GM23338 (cell line): ENCODE measurements at regions not wholly inside any gene's neighbourhood (a gene's known extent, or its start where the extent isn't known, plus 50 kb on each side); places are given as distances from the start of the nearest gene placed in this dataset.

ENCODE experiments used
- ATAC-seq: fragments of 200-7000 bp; cut with Tn5 transposase; 3 replicates; pipeline ENCODE4 v1.9.1; 2020
- DNase-seq: peaks from one replicate; pipeline ENCODE4 v3.0.0-alpha.2; 2015; ENCODE audit warnings: low spot score
- H2AFZ ChIP-seq: fragments of 200-600 bp; sonication (generic); 2 replicates; pipeline ENCODE4 v1.8.0; 2016; ENCODE audit warnings: antibody characterized with exemption, mild to moderate bottlenecking, moderate library complexity
- H3F3A ChIP-seq: fragments of 200-600 bp; sonication (generic); replicated peaks from 2 replicates; pipeline ENCODE4 v1.8.0; 2017; ENCODE audit warnings: antibody characterized with exemption, mixed run types, low read depth
- H3K27ac ChIP-seq: fragments of 200-600 bp; sonication (generic); 2 replicates; pipeline ENCODE4 v1.6.1; 2016; ENCODE audit warnings: low read depth
- H3K27me3 ChIP-seq: fragments of 200-600 bp; sonication (generic); 2 replicates; pipeline ENCODE4 v1.8.0; 2016; ENCODE audit warnings: mild to moderate bottlenecking, mixed run types, moderate library complexity; ENCODE audit not compliant: insufficient read depth
- H3K36me3 ChIP-seq: fragments of 200-600 bp; sonication (generic); 2 replicates; pipeline ENCODE4 v1.8.0; 2016; ENCODE audit warnings: mild to moderate bottlenecking; ENCODE audit not compliant: insufficient read depth
- H3K4me1 ChIP-seq: fragments of 200-600 bp; sonication (generic); 2 replicates; pipeline ENCODE4 v1.8.0; 2016; ENCODE audit warnings: mild to moderate bottlenecking, moderate library complexity; ENCODE audit not compliant: insufficient read depth
- H3K4me2 ChIP-seq: fragments of 200-600 bp; sonication (generic); 2 replicates; pipeline ENCODE4 v1.7.1; 2017; ENCODE audit warnings: mixed run types
- H3K4me3 ChIP-seq: fragments of 200-600 bp; sonication (generic); 2 replicates; pipeline ENCODE4 v1.6.1; 2016; ENCODE audit warnings: mixed run types
- H3K79me2 ChIP-seq: fragments of 200-600 bp; sonication (generic); replicated peaks from 2 replicates; pipeline ENCODE4 v1.8.0; 2017; ENCODE audit warnings: mild to moderate bottlenecking; ENCODE audit not compliant: insufficient read depth
- H3K9me2 ChIP-seq: fragments of 200-600 bp; sonication (generic); 2 replicates; pipeline ENCODE4 v1.8.0; 2017; ENCODE audit not compliant: insufficient read depth
- H4K20me1 ChIP-seq: fragments of 200-600 bp; sonication (generic); replicated peaks from 2 replicates; pipeline ENCODE4 v1.8.0; 2017; ENCODE audit warnings: mild to moderate bottlenecking; ENCODE audit not compliant: insufficient read depth
- H3K27ac Mint-ChIP-seq: 2 replicates; pipeline ENCODE4 v1.8.0; 2020; ENCODE audit warnings: inconsistent platforms, mild to moderate bottlenecking, moderate library complexity, mixed read lengths
- H3K27me3 Mint-ChIP-seq: 3 replicates; pipeline ENCODE4 v1.8.0; 2022; ENCODE audit warnings: low read depth, mild to moderate bottlenecking, moderate library complexity, mixed read lengths, inconsistent platforms; ENCODE audit not compliant: insufficient read depth, poor library complexity
- H3K36me3 Mint-ChIP-seq: 3 replicates; pipeline ENCODE4 v1.8.0; 2021; ENCODE audit warnings: low read depth, mild to moderate bottlenecking, inconsistent platforms, moderate library complexity, mixed read lengths
- H3K4me1 Mint-ChIP-seq: 3 replicates; pipeline ENCODE4 v1.8.0; 2020; ENCODE audit warnings: mild to moderate bottlenecking, inconsistent platforms, mixed read lengths
- H3K4me3 Mint-ChIP-seq: 3 replicates; pipeline ENCODE4 v1.8.0; 2021; ENCODE audit warnings: moderate library complexity, mild to moderate bottlenecking, inconsistent platforms, mixed read lengths
- H3K9me3 Mint-ChIP-seq: 3 replicates; pipeline ENCODE4 v1.8.0; 2020; ENCODE audit warnings: moderate library complexity, mild to moderate bottlenecking, inconsistent platforms, mixed read lengths
- JUNB ChIP-seq: IDR thresholded peaks from one replicate; pipeline ENCODE4 v1.6.1; 2016; ENCODE audit warnings: antibody characterized with exemption; ENCODE audit not compliant: unreplicated experiment
- ZNF462 ChIP-seq: fragments of 250-450 bp; sonication (Bioruptor Pico); IDR thresholded peaks from 2 replicates; pipeline ENCODE4 v1.5.0; 2020; ENCODE audit warnings: mild to moderate bottlenecking, moderate library complexity
- TF ChIP-seq, protein P1 (sequence below), 2 experiments: fragments of 200-600 bp in 1 of 2; sonication (generic) in 1 of 2; conservative IDR thresholded peaks; 2 replicates each; pipeline versions ENCODE4 v1.5.1 to v1.6.1; 2016 to 2017; ENCODE audit warnings: antibody characterized with exemption in 2 of 2, low read depth in 2 of 2, mild to moderate bottlenecking in 2 of 2, moderate library complexity in 1 of 2

DNA sequence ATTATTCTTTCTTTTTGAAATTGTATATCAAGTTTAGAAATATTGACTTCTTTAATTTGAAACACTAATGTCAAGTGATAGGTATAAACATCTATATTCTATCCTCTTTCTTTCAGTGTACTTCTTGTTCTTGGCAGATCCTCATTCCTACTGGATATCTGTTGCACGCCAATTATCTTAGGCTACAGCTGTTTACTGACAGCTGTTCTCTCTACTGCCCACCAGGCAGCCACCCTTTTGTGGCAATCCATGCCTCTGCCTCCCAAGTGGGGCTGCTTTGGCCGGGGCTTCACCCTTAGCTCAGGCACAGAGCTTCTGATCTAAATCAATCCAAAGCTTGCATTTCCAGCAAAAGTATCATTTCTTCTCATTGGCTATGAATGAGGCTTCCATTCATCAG, 50.6 kb upstream of the ITSN2 start (continued):
- TF ChIP-seq ZNF462 (CRISPR knock-in tag) = no peak

- no peak overlapping the region for H3K4me3 Mint-ChIP-seq
- H2AFZ ChIP-seq = no peak overlapping the region
- TF ChIP-seq, protein P1, sequence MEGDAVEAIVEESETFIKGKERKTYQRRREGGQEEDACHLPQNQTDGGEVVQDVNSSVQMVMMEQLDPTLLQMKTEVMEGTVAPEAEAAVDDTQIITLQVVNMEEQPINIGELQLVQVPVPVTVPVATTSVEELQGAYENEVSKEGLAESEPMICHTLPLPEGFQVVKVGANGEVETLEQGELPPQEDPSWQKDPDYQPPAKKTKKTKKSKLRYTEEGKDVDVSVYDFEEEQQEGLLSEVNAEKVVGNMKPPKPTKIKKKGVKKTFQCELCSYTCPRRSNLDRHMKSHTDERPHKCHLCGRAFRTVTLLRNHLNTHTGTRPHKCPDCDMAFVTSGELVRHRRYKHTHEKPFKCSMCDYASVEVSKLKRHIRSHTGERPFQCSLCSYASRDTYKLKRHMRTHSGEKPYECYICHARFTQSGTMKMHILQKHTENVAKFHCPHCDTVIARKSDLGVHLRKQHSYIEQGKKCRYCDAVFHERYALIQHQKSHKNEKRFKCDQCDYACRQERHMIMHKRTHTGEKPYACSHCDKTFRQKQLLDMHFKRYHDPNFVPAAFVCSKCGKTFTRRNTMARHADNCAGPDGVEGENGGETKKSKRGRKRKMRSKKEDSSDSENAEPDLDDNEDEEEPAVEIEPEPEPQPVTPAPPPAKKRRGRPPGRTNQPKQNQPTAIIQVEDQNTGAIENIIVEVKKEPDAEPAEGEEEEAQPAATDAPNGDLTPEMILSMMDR (conservative IDR thresholded peaks at IDR 0.05; ENCODE audit: low read depth in 2 of 2) = peak; percentile 93 to 95
- TF ChIP-seq JUNB = no peak
- no peaks in the 10 kb centered on the region for H3K36me3 ChIP-seq
- H3K4me1 Mint-ChIP-seq = peaks cover 6% of the 10 kb centered on the region
- H3K9me2 ChIP-seq = no peaks in the 10 kb centered on the region
- no peaks in the 10 kb centered on the region for H3K79me2 ChIP-seq
- 0 out of 2 replicates have a peak, but pooled peaks cover 13% of the 10 kb centered on the region for H3K4me1 ChIP-seq
- H3K27me3 Mint-ChIP-seq = no peaks in the 10 kb centered on the region
- no peak overlapping the region for H3K27ac Mint-ChIP-seq
- no peaks in the 10 kb centered on the region for H4K20me1 ChIP-seq
- H3K36me3 Mint-ChIP-seq = no peaks in the 10 kb centered on the region; the same call in 2 of the 3 replicates
- ATAC-seq (peak; percentile 93), DNase-seq (peak; percentile 87)
- H3K4me2 ChIP-seq = no peak overlapping the region
- no peak overlapping the region for H3K4me3 ChIP-seq
- H3K9me3 Mint-ChIP-seq = no peaks in the 10 kb centered on the region
- H3K27ac ChIP-seq = no peak overlapping the region
- H3K27me3 ChIP-seq = no peaks in the 10 kb centered on the region
- no peaks in the 10 kb centered on the region for H3F3A ChIP-seq
These were observed 49.6 kb upstream of the ITSN2 start for GRCh38 chr2:24409700-24410556.
